AG04450 (cell line): ENCODE measurements at regions not wholly inside any gene's neighbourhood (a gene's known extent, or its start where the extent isn't known, plus 50 kb on each side); places are given as distances from the start of the nearest gene placed in this dataset.

ENCODE experiments used
- CTCF ChIA-PET: fragments of 300-600, 350-600 bp; formaldehyde crosslinking; extraction: SDS; loops from one replicate; lab custom pipeline; 2022; ENCODE audit warnings: antibody characterized with exemption, inconsistent platforms; lab: Charles Lee
- POLR2A ChIA-PET: fragments of 350-600 bp; formaldehyde crosslinking; extraction: SDS; loops from one replicate; lab custom pipeline; 2021; ENCODE audit warnings: antibody characterized with exemption, inconsistent platforms; lab: Yijun Ruan, JAX
- DNase-seq: peaks from one replicate; pipeline ENCODE4 v3.0.0-alpha.2; 2011; ENCODE audit warnings: low read depth, low spot score
- H3K27ac ChIP-seq: one replicate; pipeline ENCODE4 v1.5.1; 2012; ENCODE audit warnings: low read depth, low read length, control low read depth
- H3K27me3 ChIP-seq: one replicate; pipeline ENCODE4 v1.6.0; 2012; ENCODE audit warnings: low read length; ENCODE audit not compliant: control insufficient read depth, insufficient read depth
- H3K4me3 ChIP-seq: 2 replicates; pipeline ENCODE4 v1.5.1; 2011; ENCODE audit warnings: mild to moderate bottlenecking, low read depth, low read length, control low read depth
- H3K9me3 ChIP-seq: 2 replicates; pipeline ENCODE4 v1.5.1; 2012; ENCODE audit warnings: low read length; ENCODE audit not compliant: control insufficient read depth, insufficient read depth
- CTCF ChIP-seq: IDR thresholded peaks from 2 replicates; pipeline ENCODE4 v1.5.1; 2011; ENCODE audit warnings: low read depth, low read length, control low read depth, inconsistent platforms

- Histone ChIP-seq H3K27me3 (no peaks in the 10 kb centered on the region), H3K9me3 (no peaks in the 10 kb centered on the region), H3K4me3 (no peak overlapping the region), H3K27ac (no peak overlapping the region)
- no peak for TF ChIP-seq CTCF
- DNase-seq, result no peak
- ChIA-PET CTCF (no interaction called here), POLR2A (no interaction called here)
These were observed 129.3 kb upstream of the MED13 start for GRCh38 chr17:62194401-62194800.

GRCh38 chr17:62193249-62193648 is 128.2 kb upstream of the MED13 start:
- H3K27me3 ChIP-seq, result no peaks in the 10 kb centered on the region
- ChIA-PET CTCF (no interaction called here), POLR2A (no interaction called here)
- no peaks in the 10 kb centered on the region for H3K9me3 ChIP-seq
- no peak for DNase-seq
- H3K27ac ChIP-seq, result no peak overlapping the region
- TF ChIP-seq CTCF, result no peak
- H3K4me3 ChIP-seq, result no peak overlapping the region

DNA sequence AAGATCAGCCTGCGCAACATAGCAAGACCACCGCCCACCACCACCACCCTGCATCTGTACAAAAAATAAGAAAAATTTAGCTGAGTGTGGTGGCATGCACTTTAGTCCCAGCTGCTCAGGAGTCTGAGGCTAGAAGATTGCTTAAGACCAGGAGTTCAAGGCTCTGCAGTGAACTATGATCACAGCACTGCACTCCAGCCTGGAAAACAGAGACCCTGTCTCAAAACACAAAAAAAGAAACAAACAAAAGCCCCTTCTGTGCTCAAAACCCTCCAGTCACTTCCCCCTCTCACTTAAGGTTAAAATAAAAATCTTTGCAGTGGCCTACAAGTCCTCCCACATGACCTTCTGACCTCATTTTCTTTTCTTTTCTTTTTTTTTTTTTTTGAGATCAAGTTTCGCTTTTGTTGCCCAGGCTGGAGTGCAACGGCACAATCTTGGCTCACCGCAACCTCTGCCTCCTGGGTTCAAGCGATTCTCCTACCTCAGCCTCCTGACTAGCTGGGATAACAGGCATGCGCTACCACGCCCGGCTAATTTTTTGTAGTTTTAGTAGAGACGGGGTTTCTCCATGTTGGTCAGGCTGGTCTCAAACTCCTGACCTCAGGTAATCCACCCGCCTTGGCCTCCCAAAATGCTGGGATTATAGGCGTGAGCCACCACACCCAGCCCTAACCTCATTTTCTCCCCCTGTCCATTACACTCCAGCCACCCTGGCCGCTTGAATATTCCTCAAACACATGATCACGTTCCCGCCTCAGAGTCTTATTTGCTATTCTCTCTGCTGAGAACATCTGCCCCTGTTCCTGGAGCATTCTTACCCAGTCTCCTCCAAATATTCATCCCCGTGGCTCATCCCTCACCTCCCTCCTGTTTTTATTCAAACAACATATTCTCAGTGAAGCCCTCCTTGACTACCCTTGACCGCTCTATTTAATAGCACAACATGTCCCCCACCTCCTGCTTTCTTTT is 126.6 kb upstream of the MED13 start:
- Histone ChIP-seq H3K27ac (no peak overlapping the region), H3K27me3 (no peaks in the 10 kb centered on the region), H3K9me3 (no peaks in the 10 kb centered on the region), H3K4me3 (no peak overlapping the region)
- POLR2A ChIA-PET, result no interaction called here
- DNase-seq, result no peak
- CTCF ChIA-PET, result no interaction called here
- TF ChIP-seq CTCF, result no peak

DNA sequence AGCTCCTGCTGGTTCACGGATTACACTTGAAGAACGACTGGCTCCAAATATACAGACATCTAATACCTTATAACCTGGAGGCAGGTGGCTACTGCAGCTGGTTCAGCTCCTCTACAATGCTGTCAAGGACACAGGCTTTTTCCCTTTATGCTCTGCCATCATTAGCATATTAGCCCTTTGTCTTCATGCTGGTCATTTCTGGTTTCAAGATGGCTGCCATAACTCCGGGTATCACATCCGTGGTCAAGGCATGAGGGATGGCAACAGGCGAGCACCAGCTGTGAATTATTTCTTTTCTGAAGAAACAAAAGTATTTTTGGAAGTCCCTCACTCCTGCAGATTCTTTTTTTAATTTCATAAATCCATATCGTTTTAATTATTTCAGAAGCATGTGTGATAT is 124.3 kb upstream of the MED13 start:
- POLR2A ChIA-PET, result no interaction called here
- Histone ChIP-seq H3K27me3 (no peaks in the 10 kb centered on the region), H3K4me3 (no peak overlapping the region), H3K27ac (no peak overlapping the region), H3K9me3 (no peaks in the 10 kb centered on the region)
- DNase-seq, result no peak
- no peak for TF ChIP-seq CTCF
- CTCF ChIA-PET, result no interaction called here

DNA sequence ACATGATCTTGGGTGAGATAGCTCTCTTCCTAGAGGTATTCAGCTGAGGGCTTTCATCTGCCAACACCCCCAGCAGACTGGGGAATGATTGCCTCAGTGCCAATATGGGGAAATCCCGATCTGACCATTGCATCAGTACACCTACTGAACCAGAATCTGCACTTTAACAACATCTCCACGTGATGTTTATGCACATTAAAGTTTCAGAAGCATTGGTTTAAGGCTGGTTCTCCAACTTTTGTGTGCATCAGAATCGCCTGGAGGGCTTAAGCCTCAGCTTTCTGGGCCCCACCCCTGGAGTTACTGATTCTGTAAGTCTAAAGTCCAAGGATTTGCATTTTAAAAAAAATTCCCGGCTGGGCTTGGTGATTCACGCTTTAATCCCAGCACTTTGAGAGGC is 123.6 kb upstream of the MED13 start:
- Histone ChIP-seq H3K27ac (no peak overlapping the region), H3K9me3 (no peaks in the 10 kb centered on the region), H3K27me3 (no peaks in the 10 kb centered on the region), H3K4me3 (no peak overlapping the region)
- ChIA-PET POLR2A (no interaction called here), CTCF (interaction anchor here (0.6 kb wide), 1 partner anchor 229 kb away, joined by 3 read pairs; no protein-coding TSS in a partner anchor)
- no peak for DNase-seq
- no peak for TF ChIP-seq CTCF
